Hematopoietic multipotent progenitor cell treated with erythropoietin and hydrocortisone succinate and interleukin-3 and kit ligand, for 8 days (in vitro differentiated cells): ENCODE measurements at regions not wholly inside any gene's neighbourhood (a gene's known extent, or its start where the extent isn't known, plus 50 kb on each side); places are given as distances from the start of the nearest gene placed in this dataset.

Experiments used
- DNase-seq: peaks from one replicate; pipeline ENCODE4 v3.0.0-alpha.2; 2015

DNA sequence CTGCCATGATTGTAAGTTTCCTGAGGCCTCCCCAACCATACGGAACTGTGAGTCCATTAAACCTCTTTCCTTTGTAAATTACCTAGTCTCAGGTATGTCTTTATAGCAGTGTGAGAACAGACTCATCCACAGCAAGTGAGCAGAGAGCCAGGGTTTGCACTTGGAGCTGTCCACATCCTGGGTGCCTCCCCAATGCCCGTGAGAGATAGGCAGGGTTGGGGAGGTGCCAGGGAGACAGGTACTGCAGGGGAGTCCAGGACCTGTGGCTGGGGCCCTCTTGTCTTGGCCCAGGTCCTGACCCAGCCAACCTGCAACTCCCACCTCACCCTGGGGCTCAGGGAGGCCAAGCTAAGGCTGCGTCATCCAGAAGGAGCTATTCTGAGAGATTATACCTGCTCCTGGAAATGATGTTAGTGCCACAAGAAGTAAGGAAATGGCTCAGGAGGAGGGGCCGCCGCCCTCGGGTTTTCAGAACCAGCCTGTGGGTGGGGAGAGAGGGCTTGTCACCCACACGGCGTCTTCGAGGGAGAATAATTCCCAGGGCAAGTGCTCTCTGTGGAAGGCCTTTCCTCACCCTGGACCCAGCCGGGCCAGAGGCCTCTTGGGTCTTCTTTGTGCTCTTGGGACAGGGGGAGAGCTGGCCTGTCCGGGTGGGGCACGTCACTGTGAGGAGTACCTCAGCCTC lies 66.5 kb downstream of the ADRA2C start:
- no peak for DNase-seq

DNA sequence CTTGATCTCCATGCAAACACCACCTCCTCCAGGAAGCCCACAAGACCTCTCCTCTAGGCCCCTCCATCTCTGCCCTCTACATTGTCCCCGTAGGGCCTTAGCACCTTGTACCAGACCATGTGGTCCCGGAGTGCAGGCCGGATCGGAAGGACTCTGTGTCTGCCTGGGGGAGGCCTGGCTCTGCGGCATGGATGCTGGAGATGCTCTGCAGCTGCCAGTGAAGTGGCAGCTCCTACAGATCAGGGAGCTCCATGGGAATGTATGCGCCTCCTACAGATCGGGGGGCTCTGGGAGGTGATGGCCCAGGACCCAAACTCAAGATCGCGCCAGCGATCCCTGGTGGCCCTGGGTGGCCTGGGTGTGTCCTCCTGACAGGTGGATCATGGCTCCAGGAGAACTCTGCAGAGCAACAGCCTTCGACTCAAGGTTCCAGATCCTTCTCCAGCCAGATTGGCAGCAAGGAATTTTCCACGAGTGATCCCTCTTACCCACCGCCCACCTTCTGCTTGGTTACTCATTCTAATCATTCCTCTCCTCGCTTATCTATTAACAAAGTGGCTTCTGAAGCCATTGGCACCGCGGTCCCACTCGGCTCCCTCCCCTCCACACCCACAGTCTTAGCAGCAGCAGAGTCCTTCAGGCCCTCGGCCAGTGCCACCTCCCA lies 67.3 kb downstream of the ADRA2C start:
- DNase-seq: no peak

DNA sequence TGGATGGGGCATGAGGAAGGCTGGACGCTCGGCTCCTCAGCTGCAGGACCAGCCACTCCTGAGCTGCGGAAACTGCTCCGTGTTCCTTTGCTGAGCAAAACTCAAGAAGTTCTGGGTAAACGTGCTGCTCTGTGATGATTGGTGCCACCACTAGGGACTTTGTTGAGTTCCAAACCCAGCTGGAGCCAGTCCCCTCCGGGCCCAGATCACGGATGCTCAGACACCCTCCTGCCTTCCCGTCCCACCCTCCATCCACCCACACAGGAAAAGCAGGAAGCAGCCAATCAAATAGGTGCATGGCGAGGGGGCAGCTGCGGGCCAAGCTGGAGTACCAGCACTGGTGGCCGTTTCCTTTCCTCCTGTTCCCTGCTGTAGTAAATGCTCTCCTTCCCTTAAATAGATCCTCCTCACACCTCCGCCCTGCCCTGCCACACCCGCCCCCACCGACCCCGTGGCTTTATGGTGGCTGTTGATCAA lies 68.0 kb downstream of the ADRA2C start:
- no peak for DNase-seq

DNA sequence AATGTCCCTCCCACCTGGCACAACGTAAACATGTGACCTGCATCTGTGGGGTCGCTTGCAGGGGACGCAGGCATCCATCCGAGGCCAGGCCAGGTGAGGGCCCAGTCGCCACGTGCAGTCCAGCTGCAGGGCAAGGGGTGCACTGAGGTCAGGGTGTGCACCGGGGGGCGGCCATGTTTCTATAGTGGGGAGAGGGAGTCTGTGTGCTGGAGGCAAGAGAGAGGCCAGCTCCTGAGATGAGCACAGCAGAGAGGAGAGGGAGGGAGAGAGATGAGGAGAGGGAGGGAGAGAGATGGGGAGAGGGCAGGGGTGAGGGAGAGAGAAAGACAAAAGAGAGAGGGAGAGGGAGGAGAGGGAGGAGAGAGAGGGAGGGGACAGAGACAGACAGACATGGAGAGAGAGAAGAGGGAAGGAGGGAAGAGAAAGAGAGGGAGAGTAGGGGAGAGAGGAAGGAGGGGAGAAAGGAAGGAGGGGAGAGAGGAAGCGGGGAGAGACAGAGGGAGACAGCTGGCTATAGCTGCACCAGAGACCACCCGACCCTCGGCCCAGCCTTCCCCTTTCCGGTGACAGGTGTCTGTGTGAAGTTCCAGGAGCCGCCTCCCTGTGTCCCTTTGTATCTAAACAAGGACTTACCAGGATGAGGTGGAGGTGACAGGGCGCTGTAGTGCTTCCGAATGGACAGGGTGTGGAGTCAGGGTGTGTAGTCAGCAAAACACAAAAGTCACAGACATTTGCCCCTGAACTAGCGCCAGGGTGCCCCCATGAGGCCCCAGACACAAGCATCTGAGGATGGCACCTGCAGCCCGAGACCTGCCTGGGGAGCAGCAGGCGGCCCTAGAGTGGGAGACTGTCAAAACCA lies 68.7 kb downstream of the ADRA2C start:
- DNase-seq: no peak

DNA sequence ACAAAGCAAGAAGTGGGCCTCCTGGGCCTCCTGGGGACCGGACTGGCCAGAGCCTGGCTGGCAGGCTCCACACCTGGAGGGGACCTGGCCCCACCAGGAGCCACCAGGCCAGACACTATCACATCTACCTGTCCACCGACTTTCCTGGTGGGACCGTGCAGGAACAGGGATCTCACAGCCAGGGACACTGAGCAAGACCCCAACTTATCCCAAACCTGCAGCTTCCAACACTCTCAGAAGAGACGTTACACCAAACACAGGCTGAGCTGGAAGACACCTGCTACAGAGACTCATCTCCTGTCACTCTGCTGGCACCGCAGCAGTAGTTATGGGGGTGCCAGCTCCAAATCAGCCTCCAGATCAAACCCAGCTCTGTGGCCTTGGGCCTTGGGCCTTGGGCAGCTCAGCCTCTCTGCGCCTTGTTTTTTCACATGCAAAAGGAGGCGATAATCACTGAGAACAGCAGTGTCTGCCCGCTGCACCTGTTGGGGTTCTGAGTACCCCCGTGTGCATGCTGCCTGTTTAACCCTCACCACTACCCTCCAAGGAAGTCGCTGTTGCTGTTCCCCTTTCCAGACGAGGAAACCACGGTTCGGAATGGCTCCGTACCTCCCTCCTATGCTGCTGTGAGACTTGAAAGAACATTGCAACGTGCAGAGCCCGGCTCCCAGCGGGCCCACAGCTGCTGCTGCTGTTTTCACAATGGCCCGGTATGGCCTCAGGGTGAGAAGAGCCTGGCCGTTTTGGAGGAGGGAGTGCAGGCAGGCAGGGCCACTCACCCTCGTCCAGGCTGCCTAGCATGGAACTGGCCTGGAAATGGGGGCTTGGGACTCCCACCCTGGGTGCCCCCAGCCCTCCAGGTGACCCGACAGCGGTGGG lies 69.6 kb downstream of the ADRA2C start:
- no peak for DNase-seq

DNA sequence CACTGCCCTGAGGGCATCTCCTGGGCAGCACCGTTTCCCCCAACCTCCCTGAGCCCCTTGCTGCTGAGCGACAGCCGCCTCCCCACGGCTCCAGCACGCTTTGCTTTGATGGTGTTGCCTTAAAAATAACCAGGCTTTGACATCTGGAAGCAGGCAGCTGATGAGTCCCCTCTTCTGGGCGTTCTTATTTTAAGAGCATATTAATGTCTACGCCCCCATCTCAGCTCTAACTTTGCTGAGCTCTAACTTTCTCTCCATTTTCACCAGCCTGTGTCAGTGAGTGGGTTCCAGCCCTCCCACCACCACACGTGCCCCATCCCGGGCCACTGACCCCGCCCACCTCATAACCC lies 70.2 kb downstream of the ADRA2C start:
- no peak for DNase-seq

DNA sequence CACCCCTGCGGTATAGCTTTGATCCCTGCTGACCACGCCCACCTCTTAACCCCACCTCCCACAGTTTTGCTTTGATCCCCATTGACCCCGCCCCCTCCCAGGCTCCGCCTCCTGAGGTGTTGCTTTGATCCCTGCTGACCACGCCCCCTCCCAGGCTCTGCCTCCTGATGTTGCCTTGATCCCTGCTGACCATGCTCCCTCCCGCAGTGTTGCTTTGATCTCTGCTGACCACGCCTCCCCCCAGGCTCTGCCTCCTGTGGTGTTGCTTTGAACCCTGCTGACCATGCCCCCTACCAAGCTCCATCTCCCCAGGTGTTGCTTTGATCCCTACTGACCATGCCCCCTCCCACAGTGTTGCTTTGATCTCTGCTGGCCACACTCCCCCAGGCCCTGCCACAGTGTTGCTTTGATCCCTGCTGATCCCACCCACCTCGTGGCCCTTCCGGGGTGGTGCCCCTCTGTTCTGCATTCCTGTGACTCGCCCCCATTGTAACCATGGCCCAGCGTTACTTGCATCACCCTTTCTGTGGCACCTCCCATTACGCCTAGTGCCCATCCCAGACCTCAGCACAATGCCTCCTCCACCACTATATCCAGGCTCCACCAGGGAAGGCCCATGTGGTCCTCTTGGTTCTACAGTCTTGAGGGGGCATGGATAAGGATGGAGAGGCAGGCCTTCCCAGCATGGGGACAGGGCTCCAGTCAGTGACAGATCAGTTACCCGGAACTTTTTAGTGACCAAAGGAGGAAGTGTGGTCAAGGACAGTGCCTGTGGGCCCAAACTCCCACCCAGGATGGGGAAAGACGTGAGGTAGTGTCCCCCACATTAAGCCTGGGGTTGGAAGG lies 70.8 kb downstream of the ADRA2C start:
- DNase-seq: peak; percentile 34

DNA sequence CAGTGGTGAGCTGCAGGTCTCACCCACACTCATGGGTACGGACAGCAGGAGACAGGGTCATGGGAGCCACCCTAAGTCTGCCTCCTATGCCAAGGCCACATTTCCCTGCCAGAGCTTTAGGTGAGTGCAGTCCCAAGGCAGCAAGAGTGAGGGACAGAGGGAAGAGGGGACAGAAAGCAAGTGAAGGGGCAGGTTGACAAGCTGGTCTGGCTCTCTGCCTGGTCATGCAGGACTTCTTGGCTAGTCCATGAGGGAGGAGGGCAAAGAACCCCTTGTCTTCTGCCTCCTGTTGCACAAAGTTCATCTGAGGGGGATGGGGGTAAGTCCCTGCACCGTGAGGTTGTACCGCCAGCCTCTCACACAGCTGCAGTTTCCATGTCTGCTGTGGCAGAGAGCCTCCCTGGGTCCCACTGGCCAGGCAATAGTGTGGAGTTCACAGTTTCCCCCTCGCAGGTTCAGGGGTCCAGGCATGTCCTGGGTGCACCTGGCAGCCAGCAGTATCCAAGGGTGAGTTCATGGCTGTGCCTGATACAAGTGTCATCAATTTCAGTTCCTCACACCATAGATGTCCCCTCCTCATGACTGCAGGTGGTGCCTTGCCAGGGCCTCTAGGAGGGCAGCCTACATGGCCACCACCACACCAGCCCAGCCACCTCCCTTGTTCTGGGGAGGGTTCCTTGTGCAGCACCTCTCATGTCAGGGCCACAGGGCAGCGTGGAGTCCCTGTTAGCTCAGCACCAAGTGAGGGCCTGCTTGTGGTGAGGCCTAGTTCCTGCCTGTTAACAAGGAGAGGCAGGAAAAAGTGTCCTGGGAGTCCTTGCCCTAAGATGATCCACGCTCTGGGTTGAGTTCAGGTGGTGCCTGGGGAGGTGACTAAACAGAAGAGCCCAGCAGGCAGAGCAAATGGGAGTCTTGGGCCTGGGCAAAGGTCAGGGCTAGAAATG lies 72.5 kb downstream of the ADRA2C start:
- no peak for DNase-seq

DNA sequence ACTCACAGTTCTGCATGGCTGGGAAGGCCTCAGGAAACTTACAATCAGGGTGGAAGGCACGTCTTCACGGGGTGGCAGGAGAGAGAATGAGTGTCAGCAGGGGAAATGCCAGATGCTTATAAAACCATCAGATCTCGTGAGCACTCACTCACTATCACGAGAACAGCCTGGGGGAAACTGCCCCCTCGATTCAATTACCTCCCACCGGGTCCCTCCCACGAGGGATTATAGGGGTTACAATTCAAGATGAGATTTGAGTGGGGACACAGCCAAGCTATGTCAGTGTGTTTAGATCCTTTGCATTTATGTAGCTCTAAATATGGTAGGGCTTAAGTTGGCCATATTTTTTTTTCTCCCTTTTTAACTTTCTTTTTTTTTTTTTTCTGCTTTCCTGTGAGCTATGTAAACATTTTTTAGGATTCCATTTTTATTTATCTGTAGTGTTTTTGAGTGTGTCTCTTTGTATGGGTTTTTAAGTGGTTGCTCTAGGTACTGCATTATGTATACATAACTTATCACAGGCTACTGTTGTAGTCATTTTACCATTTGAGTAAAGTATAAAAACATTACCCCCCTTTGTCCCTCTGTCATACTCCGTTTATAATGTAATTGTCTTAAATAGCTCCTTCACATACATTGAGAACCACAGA lies 79.0 kb downstream of the ADRA2C start:
- no peak for DNase-seq

DNA sequence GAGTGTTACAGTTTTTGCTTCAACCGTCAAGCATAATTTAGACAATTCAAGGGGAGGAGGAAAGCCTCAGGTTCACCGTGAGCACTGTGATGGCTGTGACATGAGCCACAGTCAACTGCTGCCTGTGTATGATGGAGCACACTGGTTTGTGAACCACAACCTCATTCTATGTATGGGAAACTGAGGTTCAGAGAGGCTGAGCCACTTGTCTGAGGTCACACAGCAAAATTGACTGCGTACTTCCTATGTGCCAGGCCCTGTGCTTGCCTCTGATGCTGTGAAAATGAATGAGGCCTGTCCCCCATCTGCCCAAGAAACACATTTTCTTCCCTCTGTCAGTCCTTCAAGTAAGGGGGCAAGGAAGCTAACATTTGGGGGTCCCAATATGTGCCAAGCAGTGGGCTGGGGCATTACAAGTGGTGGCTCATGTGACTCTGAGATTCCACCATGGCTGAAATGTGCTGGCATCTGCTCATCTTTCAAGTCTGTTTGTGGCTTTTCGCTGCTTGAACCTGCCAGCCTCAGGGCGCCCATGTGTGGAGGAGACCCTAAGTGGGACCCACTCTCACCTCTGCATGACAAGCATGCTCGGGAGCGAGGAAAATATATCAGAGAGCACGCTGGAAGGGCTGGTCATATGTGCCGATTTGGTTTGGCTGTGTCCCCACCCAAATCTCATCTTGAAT lies 79.7 kb downstream of the ADRA2C start:
- no peak for DNase-seq

DNA sequence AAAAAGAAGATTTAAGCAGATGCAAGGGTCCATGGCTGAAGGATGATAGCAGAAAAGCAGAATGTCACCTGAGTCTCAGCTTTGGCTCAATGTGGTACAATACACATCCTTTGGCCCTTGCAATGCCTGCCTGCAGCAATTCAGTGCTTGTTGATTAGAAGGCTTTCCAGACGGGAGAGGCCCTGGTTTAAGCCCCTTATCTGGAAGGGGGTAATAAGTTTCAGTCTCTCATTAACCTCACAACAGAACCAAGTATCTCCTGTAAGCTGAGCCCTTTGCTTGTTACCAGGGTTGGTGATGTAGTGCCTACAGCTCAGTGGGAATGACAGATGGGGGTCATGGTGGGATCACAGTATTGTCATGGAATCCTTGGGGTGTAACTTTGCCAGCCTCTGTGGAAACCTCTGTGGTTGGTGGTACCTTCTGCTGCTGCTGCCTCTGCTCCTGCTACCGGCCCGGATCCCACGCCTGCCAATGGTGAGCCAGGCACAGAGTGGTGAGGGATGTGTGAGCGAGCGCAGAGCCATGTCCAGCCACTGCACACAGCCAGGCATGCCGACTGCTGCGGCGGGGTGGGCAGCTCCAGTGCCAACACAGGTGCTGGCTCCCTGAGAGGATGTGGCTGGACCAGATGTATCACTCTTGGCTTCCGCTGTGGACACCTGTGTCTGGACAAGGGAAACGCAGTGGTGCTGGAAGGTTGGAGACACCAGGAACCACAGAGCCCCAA lies 81.2 kb downstream of the ADRA2C start:
- no peak for DNase-seq

DNA sequence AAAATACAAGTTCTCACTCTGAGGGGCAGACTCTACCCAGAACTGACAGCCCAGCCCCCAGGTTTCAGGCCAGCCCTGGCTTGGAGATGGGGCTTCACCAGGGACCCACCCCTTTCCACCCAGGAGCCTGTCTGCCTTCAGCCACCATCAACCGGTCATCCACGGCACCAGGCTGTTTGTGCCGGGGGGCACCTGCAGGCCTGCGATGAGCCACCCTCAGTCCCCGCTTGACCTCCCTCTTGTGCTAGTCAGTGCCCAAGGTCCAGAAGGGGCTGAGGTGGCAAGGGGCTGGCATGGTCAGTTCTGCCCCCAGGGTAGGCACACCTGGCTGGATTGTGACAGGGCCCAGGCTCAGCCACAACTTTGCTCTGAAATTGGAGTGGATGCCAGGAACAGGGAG lies 82.1 kb downstream of the ADRA2C start:
- no peak for DNase-seq

DNA sequence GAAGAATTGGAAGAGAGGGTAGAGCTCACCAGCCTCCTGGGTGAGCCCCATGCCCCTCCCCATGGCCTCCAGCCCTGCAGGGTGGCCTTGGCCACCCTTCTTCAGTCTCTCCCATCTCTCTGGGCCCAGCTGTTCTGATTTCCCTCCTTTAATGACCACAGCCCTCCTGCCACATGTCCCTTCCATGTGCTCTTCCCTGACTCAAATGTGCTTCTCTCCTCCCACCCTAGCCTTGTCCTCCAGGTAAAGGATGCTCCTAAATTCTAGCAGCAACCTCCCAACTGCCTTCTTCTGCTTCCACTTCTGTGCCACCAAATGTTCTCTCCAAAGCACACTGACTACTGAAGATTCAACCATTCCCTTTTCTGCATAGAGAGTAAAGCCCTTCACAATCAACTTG lies 83.0 kb downstream of the ADRA2C start:
- DNase-seq: no peak

DNA sequence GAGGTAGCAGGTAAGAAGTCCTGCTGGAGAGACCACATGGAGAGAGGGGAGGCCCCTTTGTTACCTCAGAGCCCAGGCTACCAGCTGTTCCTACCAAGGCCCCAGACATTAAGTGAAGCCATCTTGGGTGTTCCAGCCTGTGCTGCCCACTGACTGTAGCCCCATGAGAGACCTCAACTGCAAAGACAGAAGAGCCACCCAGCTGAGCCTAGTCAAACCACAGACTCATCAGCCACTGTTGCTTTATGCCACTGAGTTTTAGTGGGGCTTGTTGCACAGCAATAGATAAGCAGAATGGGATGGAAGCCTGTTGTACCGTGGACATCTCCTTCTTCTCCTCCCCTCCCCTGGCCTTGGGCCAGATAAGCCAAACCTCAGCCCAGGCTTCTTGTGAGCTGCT lies 83.9 kb downstream of the ADRA2C start:
- DNase-seq: no peak

DNA sequence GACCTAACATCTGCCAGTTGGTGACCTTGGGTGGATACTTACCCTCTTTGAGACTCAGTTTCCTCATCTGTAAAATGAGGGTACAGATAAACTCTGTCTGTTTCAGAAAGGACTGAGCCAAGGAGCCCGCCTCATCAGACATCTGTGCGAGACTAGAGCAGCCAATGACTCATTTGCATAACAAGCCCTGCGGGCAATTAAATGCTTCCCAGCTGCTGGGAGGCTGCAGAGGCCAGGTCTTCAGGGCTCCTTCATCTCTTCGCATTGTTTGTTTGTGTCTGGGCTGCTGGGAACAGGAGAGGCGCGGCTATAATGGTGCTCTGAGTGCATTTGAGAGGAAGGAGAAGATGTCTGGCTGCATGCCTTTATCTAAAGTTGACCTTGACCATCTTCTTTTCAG lies 85.0 kb downstream of the ADRA2C start:
- no peak for DNase-seq

DNA sequence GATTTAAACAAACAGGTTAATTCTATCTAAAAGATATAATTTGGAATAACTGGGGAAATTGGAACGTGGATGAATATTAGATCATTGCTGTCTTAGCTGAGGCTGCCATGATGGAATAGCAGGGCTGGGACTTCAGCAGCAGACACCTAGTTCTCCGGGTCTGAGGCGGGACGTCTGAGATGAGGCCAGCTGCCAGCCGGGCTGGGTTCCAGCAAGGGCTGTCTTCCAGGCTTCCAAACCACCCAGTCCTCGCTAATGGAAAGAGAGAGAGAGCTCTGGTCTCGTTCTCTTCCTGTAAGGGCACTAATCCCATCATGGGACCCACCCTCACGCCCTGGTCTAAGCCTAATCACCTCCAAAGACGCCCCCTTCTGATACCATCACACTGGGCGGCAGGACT lies 85.7 kb downstream of the ADRA2C start:
- DNase-seq: no peak

DNA sequence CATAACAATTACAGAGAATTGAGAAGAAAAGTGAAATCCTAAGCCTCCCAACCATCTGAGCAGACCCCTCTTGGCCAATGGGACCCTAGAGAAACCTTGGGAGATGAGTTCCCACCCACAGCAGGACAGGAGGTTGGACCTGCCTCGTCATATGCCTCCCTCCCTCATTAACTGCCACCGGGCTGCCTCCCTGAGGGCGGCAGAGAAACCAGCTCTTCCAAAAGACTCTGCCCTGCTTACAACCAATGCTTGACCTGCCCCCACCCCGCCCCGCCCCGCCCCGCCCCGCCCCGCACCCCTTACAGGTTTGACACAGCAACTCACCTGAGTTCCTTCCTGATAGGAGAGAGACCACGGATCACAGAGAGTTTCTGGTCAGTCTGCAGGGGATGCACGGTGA lies 86.1 kb downstream of the ADRA2C start:
- no peak for DNase-seq

DNA sequence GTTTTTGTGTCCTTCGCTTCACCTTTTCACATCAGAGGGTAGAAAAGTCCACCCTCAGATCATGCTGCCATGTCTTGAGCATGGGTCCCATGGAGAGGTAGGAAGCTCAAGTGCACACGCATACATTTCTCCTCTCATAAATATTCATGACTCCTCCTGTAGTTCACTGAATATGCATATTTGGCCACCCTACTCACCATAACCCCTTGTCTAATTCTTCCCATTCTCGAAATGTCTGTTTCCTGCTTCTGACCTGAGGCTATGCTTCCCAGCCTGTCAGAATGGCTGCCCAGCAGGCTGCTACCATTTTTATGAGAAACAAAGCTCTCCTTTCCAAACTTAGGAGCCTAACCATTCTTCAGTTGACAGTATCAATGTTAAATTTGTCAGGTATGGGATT lies 86.5 kb downstream of the ADRA2C start:
- DNase-seq: no peak
